ENCODE measurements at regions not wholly inside any gene's neighbourhood (a gene's known extent, or its start where the extent isn't known, plus 50 kb on each side); places are given as distances from the start of the nearest gene placed in this dataset.

DNA sequence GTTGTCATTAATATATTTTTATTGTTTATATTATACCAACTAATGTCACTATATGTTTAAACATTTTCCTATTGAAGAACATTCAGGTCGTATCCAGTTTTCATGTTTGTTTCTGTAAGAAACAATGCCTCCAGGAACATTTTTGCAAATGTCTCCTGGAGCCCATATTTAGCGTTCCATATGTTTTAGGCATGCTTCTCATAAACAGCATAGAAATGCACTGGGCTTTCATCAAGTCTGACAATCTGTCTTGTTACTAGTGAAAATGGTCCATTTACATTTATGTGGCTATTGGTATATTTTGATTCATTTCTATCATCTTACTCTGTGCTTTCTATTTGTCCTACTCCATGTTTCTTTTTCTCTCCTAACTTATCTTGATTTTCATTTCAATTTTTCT lies 431.7 kb downstream of the TFAP2A start:
- DNase-seq (no peak), FAIRE-seq (no peak)
- 77 to 86% (median 84%) methylated on average over 2 of the region's 2 CpGs for whole genome bisulfite sequencing, 3 donors
- Histone ChIP-seq H3K27me3 (ENCODE audit: control insufficient read depth in 3 of 3, insufficient read depth in 3 of 3, low read length in 3 of 3) (no peaks in the 10 kb centered on the region), H3K4me3 (ENCODE audit: low read depth in 1 of 3, low read length in 3 of 3) (no peak overlapping the region), H3K36me3 (ENCODE audit: control insufficient read depth in 3 of 3, insufficient read depth in 2 of 3, low read depth in 1 of 3, low read length in 3 of 3) (no peaks in the 10 kb centered on the region), H3K9me3 (ENCODE audit: control insufficient read depth in 2 of 2, insufficient read depth in 1 of 2, low read depth in 1 of 2, low read length in 1 of 2) (no peaks in the 10 kb centered on the region), H3K4me1 (ENCODE audit: control insufficient read depth in 3 of 3, insufficient read depth in 2 of 3, low read depth in 1 of 3, low read length in 2 of 3) (no peaks in the 10 kb centered on the region), H3K27ac (ENCODE audit: low read depth in 1 of 3, low read length in 2 of 3) (no peak overlapping the region)

DNA sequence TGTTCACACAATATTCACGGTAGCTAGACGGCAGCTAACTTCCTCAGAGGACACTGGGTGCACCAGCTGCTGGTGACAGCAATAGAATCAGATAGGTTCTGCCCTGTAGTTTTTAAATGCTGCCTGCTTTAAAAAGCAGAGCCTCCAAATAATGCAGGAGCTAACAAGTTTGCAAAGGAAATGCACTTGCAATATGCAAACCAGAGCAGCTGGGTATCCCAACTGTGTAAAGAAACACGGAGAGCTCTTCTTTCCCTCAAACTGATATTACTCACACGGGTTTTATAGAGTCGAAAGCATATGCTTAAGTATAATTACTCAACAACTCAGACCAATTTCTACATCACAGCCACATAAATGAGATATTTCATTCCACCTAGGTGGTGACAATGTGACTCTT lies 432.7 kb downstream of the TFAP2A start:
- H3K27ac ChIP-seq (ENCODE audit: low read depth in 1 of 3, low read length in 2 of 3), result no peak overlapping the region
- 67 to 77% (median 74%) methylated on average over 5 of the region's 5 CpGs for WGBS, 3 donors
- no peaks in the 10 kb centered on the region for H3K4me1 ChIP-seq (ENCODE audit: control insufficient read depth in 3 of 3, insufficient read depth in 2 of 3, low read depth in 1 of 3, low read length in 2 of 3)
- no peak overlapping the region for H3K4me3 ChIP-seq (ENCODE audit: low read depth in 1 of 3, low read length in 3 of 3)
- no peaks in the 10 kb centered on the region for H3K36me3 ChIP-seq (ENCODE audit: control insufficient read depth in 3 of 3, insufficient read depth in 2 of 3, low read depth in 1 of 3, low read length in 3 of 3)
- H3K27me3 ChIP-seq (ENCODE audit: control insufficient read depth in 3 of 3, insufficient read depth in 3 of 3, low read length in 3 of 3), result no peaks in the 10 kb centered on the region
- DNase-seq (no peak), FAIRE-seq (no peak)
- no peaks in the 10 kb centered on the region for H3K9me3 ChIP-seq (ENCODE audit: control insufficient read depth in 2 of 2, insufficient read depth in 1 of 2, low read depth in 1 of 2, low read length in 1 of 2)

DNA sequence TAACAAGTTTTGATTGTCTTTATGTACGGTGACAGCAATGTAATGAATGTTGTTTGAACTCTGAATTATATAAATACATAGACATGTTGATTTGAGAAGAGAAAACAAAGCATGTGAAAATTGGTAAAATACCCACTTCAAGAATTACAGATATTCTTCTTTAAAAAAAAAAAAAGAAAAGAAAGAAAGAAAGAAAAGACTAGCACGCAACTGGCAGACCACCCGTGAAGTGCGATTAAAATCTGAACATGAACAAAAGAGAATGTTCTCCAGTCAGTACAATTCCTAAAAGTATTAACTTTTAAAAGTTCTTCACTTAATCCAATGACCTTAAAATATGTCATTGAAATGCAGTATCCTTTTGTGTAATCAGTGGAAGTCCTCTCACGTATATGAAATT lies 434.9 kb downstream of the TFAP2A start:
- FAIRE-seq, result no peak
- DNase-seq, result no peak
- WGBS, 3 donors, result 79 to 93% (median 83%) methylated on average over 5 of the region's 5 CpGs

DNA sequence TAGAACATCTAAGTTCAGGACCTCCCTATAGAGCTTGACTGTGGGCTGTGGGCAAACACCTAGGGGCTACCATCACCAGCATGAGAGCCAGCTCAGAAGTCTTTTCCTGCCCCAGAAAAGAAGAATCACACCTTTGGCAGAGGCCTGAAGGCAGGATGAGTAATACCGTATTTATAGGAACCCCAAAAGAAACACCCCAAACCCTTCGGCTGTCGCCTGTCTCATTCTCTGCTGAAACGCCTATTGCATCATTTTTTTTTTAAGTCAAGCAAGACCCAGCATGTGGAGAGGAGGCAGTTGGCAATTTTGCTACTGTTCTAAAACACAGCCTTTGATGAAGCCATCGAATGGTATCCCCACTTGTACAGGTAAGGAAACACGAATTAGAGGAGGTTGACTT lies 436.4 kb downstream of the TFAP2A start:
- H3K27me3 ChIP-seq (ENCODE audit: control insufficient read depth in 3 of 3, insufficient read depth in 3 of 3, low read length in 3 of 3), result no peaks in the 10 kb centered on the region
- 79 to 90% (median 80%) methylated on average over 6 of the region's 6 CpGs for WGBS, 3 donors
- no peak overlapping the region for H3K4me3 ChIP-seq (ENCODE audit: low read depth in 1 of 3, low read length in 3 of 3)
- no peak overlapping the region for H3K27ac ChIP-seq (ENCODE audit: low read depth in 1 of 3, low read length in 2 of 3)
- H3K36me3 ChIP-seq (ENCODE audit: control insufficient read depth in 3 of 3, insufficient read depth in 2 of 3, low read depth in 1 of 3, low read length in 3 of 3), result no peaks in the 10 kb centered on the region
- H3K9me3 ChIP-seq (ENCODE audit: control insufficient read depth in 2 of 2, insufficient read depth in 1 of 2, low read depth in 1 of 2, low read length in 1 of 2), result no peaks in the 10 kb centered on the region
- DNase-seq (no peak), FAIRE-seq (no peak)
- H3K4me1 ChIP-seq (ENCODE audit: control insufficient read depth in 3 of 3, insufficient read depth in 2 of 3, low read depth in 1 of 3, low read length in 2 of 3), result no peaks in the 10 kb centered on the region

More for the DNA sequence above, 434.9 kb downstream of the TFAP2A start:
- no peak overlapping the region for H3K4me3 ChIP-seq (ENCODE audit: low read depth in 1 of 3, low read length in 3 of 3)
- H3K9me3 ChIP-seq (ENCODE audit: control insufficient read depth in 2 of 2, insufficient read depth in 1 of 2, low read depth in 1 of 2, low read length in 1 of 2), result no peaks in the 10 kb centered on the region
- H3K36me3 ChIP-seq (ENCODE audit: control insufficient read depth in 3 of 3, insufficient read depth in 2 of 3, low read depth in 1 of 3, low read length in 3 of 3), result no peaks in the 10 kb centered on the region
- H3K27ac ChIP-seq (ENCODE audit: low read depth in 1 of 3, low read length in 2 of 3), result no peak overlapping the region
- H3K27me3 ChIP-seq (ENCODE audit: control insufficient read depth in 3 of 3, insufficient read depth in 3 of 3, low read length in 3 of 3), result no peaks in the 10 kb centered on the region
- no peaks in the 10 kb centered on the region for H3K4me1 ChIP-seq (ENCODE audit: control insufficient read depth in 3 of 3, insufficient read depth in 2 of 3, low read depth in 1 of 3, low read length in 2 of 3)

DNA sequence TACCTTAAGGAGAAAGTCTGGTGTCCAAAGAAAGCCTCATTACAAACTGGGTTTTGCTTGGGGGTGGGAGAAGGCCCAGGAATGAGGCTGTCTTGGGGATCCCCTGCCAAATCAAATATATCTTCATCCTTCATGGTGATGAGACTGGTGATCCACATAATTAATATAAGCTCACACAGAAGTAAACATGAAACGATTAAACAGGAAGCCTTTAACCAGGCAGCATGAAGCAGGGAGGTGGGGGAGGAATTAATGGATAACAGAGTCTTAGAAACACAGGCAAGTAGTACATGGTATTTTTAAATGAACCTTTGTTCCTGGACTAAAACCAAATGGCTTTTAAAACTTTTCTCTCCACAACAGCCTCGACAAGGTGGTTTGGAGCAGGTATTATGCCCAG lies 437.5 kb downstream of the TFAP2A start:
- H3K27me3 ChIP-seq (ENCODE audit: control insufficient read depth in 3 of 3, insufficient read depth in 3 of 3, low read length in 3 of 3), result no peaks in the 10 kb centered on the region
- WGBS, 3 donors, result 6 to 18% (median 9%) methylated on average over 2 of the region's 2 CpGs
- no peaks in the 10 kb centered on the region for H3K4me1 ChIP-seq (ENCODE audit: control insufficient read depth in 3 of 3, insufficient read depth in 2 of 3, low read depth in 1 of 3, low read length in 2 of 3)
- DNase-seq, result no peak
- H3K36me3 ChIP-seq (ENCODE audit: control insufficient read depth in 3 of 3, insufficient read depth in 2 of 3, low read depth in 1 of 3, low read length in 3 of 3), result no peaks in the 10 kb centered on the region
- no peak overlapping the region for H3K27ac ChIP-seq (ENCODE audit: low read depth in 1 of 3, low read length in 2 of 3)
- no peaks in the 10 kb centered on the region for H3K9me3 ChIP-seq (ENCODE audit: control insufficient read depth in 2 of 2, insufficient read depth in 1 of 2, low read depth in 1 of 2, low read length in 1 of 2)
- no peak for FAIRE-seq
- no peak overlapping the region for H3K4me3 ChIP-seq (ENCODE audit: low read depth in 1 of 3, low read length in 3 of 3)

DNA sequence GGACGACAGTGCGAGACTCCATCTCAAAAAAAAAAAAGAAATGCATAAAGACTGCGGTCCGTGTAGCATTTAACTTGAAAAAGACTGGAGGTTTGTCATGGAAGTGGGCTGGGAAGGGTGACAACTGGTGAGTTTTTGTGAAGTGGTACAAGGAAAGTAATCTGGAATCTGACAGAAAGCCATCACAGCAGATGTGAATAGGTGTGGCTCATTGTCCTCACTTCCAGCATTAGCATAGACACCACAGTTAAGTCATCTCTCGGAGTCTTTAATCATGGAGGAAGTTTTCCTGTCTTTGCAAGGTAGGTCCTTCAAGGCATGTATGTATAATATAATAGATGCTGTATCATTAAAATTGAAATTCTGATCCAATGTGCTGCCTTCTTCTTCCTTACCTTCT lies 453.2 kb downstream of the TFAP2A start:
- H3K4me3 ChIP-seq (ENCODE audit: low read depth in 1 of 3, low read length in 3 of 3), result no peak overlapping the region
- DNase-seq (no peak), FAIRE-seq (no peak)
- no peaks in the 10 kb centered on the region for H3K36me3 ChIP-seq (ENCODE audit: control insufficient read depth in 3 of 3, insufficient read depth in 2 of 3, low read depth in 1 of 3, low read length in 3 of 3)
- WGBS, 3 donors, result 82 to 87% (median 85%) methylated on average over 5 of the region's 5 CpGs
- no peaks in the 10 kb centered on the region for H3K9me3 ChIP-seq (ENCODE audit: control insufficient read depth in 2 of 2, insufficient read depth in 1 of 2, low read depth in 1 of 2, low read length in 1 of 2)
- H3K27me3 ChIP-seq (ENCODE audit: control insufficient read depth in 3 of 3, insufficient read depth in 3 of 3, low read length in 3 of 3), result no peaks in the 10 kb centered on the region
- no peak overlapping the region for H3K27ac ChIP-seq (ENCODE audit: low read depth in 1 of 3, low read length in 2 of 3)
- H3K4me1 ChIP-seq (ENCODE audit: control insufficient read depth in 3 of 3, insufficient read depth in 2 of 3, low read depth in 1 of 3, low read length in 2 of 3), result no peaks in the 10 kb centered on the region

DNA sequence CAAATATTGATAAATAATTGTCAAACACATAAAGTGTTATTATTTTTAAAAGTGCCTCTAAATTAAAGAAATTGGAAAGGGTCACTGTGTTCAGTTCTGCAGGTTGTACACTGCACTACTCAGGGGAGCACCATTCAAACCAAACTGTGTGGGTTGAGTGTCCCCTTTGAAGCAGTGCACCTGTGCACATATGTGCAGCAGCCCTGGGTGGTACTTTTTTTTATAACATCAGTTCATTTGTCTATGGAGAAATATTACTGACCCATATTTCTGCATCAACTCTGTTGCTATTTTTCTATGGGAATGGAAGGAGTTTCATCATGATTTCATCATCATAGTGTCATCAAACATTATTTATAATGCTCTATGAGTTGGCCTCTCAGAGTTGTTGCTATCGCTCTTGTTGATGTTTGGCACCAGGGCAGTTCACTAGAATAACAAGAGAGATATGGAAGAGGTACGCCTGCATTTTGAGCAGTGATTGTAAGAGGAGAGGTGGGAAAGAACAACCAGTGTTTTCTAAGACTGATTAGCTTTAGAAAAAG lies 457.6 kb downstream of the TFAP2A start:
- H3K4me1 ChIP-seq (ENCODE audit: control insufficient read depth in 3 of 3, insufficient read depth in 2 of 3, low read depth in 1 of 3, low read length in 2 of 3), result no peaks in the 10 kb centered on the region
- no peaks in the 10 kb centered on the region for H3K27me3 ChIP-seq (ENCODE audit: control insufficient read depth in 3 of 3, insufficient read depth in 3 of 3, low read length in 3 of 3)
- H3K27ac ChIP-seq (ENCODE audit: low read depth in 1 of 3, low read length in 2 of 3), result no peak overlapping the region
- H3K4me3 ChIP-seq (ENCODE audit: low read depth in 1 of 3, low read length in 3 of 3), result no peak overlapping the region
- no peaks in the 10 kb centered on the region for H3K36me3 ChIP-seq (ENCODE audit: control insufficient read depth in 3 of 3, insufficient read depth in 2 of 3, low read depth in 1 of 3, low read length in 3 of 3)
- H3K9me3 ChIP-seq (ENCODE audit: control insufficient read depth in 2 of 2, insufficient read depth in 1 of 2, low read depth in 1 of 2, low read length in 1 of 2), result no peaks in the 10 kb centered on the region
- FAIRE-seq, result no peak
- 83 to 85% (median 85%) methylated on average over 2 of the region's 2 CpGs for WGBS, 3 donors
- DNase-seq, result no peak

DNA sequence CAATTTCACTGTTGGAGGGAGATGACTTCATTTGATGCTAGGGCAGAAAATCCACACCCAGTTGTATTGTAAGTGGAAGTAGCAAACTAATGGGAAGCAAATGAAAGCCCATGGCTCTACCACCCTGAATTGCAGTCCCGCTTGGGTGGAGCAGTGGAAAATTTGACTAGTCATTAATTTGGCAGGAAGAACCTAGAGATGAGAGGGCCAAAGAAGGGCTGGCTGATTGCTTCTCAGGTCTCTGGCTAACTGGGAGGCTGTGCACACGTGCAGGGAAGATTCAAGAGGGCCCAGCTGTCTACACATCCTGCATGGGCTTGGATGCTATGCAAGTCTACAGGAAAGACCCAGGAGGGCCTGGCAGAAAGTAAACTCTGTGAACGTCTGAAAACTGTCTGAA lies 466.2 kb downstream of the TFAP2A start:
- H3K27me3 ChIP-seq (ENCODE audit: control insufficient read depth in 3 of 3, insufficient read depth in 3 of 3, low read length in 3 of 3), result no peaks in the 10 kb centered on the region
- no peaks in the 10 kb centered on the region for H3K4me1 ChIP-seq (ENCODE audit: control insufficient read depth in 3 of 3, insufficient read depth in 2 of 3, low read depth in 1 of 3, low read length in 2 of 3)
- FAIRE-seq (no peak), DNase-seq (no peak)
- no peak overlapping the region for H3K4me3 ChIP-seq (ENCODE audit: low read depth in 1 of 3, low read length in 3 of 3)
- H3K27ac ChIP-seq (ENCODE audit: low read depth in 1 of 3, low read length in 2 of 3), result no peak overlapping the region
- no peaks in the 10 kb centered on the region for H3K36me3 ChIP-seq (ENCODE audit: control insufficient read depth in 3 of 3, insufficient read depth in 2 of 3, low read depth in 1 of 3, low read length in 3 of 3)
- H3K9me3 ChIP-seq (ENCODE audit: control insufficient read depth in 2 of 2, insufficient read depth in 1 of 2, low read depth in 1 of 2, low read length in 1 of 2), result no peaks in the 10 kb centered on the region
- WGBS, 3 donors, result 50 to 60% (median 58%) methylated on average over 3 of the region's 3 CpGs

DNA sequence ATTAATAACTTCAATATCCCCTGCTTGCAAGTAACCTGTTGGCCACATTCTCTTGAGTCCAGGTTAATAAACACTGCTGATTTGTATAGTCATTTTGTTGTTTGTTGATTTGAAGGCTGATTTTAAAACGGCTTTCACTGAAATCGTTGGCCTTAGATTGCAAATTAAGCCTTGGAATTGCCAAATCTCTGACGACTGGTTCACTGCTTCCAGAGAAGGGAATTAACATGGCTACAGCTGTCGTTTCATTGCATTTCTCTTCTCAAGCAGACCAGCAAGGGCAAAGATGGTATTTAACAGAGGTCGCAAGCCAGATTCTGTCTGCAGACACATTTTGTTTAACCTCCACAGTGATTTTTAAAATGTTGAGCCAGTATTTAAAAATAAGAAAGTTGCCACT lies 470.9 kb downstream of the TFAP2A start:
- WGBS, 3 donors, result 61 to 68% (median 67%) methylated on average over 5 of the region's 5 CpGs
- FAIRE-seq (no peak), DNase-seq (no peak)
- H3K4me1 ChIP-seq (ENCODE audit: control insufficient read depth in 3 of 3, insufficient read depth in 2 of 3, low read depth in 1 of 3, low read length in 2 of 3), result no peaks in the 10 kb centered on the region
- H3K27ac ChIP-seq (ENCODE audit: low read depth in 1 of 3, low read length in 2 of 3), result no peak overlapping the region
- no peaks in the 10 kb centered on the region for H3K9me3 ChIP-seq (ENCODE audit: control insufficient read depth in 2 of 2, insufficient read depth in 1 of 2, low read depth in 1 of 2, low read length in 1 of 2)
- no peak overlapping the region for H3K4me3 ChIP-seq (ENCODE audit: low read depth in 1 of 3, low read length in 3 of 3)
- no peaks in the 10 kb centered on the region for H3K27me3 ChIP-seq (ENCODE audit: control insufficient read depth in 3 of 3, insufficient read depth in 3 of 3, low read length in 3 of 3)
- no peaks in the 10 kb centered on the region for H3K36me3 ChIP-seq (ENCODE audit: control insufficient read depth in 3 of 3, insufficient read depth in 2 of 3, low read depth in 1 of 3, low read length in 3 of 3)

All from small intestine (tissue), 7 donors.